ENCODE measurements at regions not wholly inside any gene's neighbourhood (a gene's known extent, or its start where the extent isn't known, plus 50 kb on each side); places are given as distances from the start of the nearest gene placed in this dataset.

GRCh38 chr17:33473061-33473460 is 180.0 kb upstream of the ASIC2 start:
- in situ Hi-C loops (cut with HindIII; ENCODE audit: low sequenced_read_pairs), result no loop called here

GRCh38 chr17:33474789-33475188 is 181.7 kb upstream of the ASIC2 start:
- in situ Hi-C loops (cut with HindIII; ENCODE audit: low sequenced_read_pairs), result no loop called here

GRCh38 chr17:33475594-33475993 is 182.5 kb upstream of the ASIC2 start:
- in situ Hi-C loops (cut with HindIII; ENCODE audit: low sequenced_read_pairs), result no loop called here

- in situ Hi-C loops (cut with HindIII; ENCODE audit: low sequenced_read_pairs), result no loop called here
These were observed 188.6 kb upstream of the ASIC2 start for GRCh38 chr17:33481652-33482051.

GRCh38 chr17:33482636-33483035 is 189.5 kb upstream of the ASIC2 start:
- in situ Hi-C loops (cut with HindIII; ENCODE audit: low sequenced_read_pairs), result no loop called here

GRCh38 chr17:33484559-33484958 is 191.5 kb upstream of the ASIC2 start:
- in situ Hi-C loops (cut with HindIII; ENCODE audit: low sequenced_read_pairs), result no loop called here

- in situ Hi-C loops (cut with HindIII; ENCODE audit: low sequenced_read_pairs), result no loop called here
These were observed 193.2 kb upstream of the ASIC2 start for GRCh38 chr17:33486135-33486885.

GRCh38 chr17:33487187-33487879 is 194.2 kb upstream of the ASIC2 start:
- in situ Hi-C loops (cut with HindIII; ENCODE audit: low sequenced_read_pairs), result no loop called here

- in situ Hi-C loops (cut with HindIII; ENCODE audit: low sequenced_read_pairs), result no loop called here
These were observed 198.9 kb upstream of the ASIC2 start for GRCh38 chr17:33491871-33492481.

- in situ Hi-C loops (cut with HindIII; ENCODE audit: low sequenced_read_pairs), result no loop called here
These were observed 199.7 kb upstream of the ASIC2 start for GRCh38 chr17:33492731-33493265.

GRCh38 chr17:33493566-33493965 is 200.5 kb upstream of the ASIC2 start:
- in situ Hi-C loops (cut with HindIII; ENCODE audit: low sequenced_read_pairs), result no loop called here

- in situ Hi-C loops (cut with HindIII; ENCODE audit: low sequenced_read_pairs), result no loop called here
These were observed 201.1 kb upstream of the ASIC2 start for GRCh38 chr17:33494151-33494550.

GRCh38 chr17:33497623-33498022 is 204.5 kb upstream of the ASIC2 start:
- in situ Hi-C loops (cut with HindIII; ENCODE audit: low sequenced_read_pairs), result no loop called here

- in situ Hi-C loops (cut with HindIII; ENCODE audit: low sequenced_read_pairs), result no loop called here
These were observed 205.0 kb upstream of the ASIC2 start for GRCh38 chr17:33498069-33498468.

GRCh38 chr17:33499040-33499439 is 205.9 kb upstream of the ASIC2 start:
- in situ Hi-C loops (cut with HindIII; ENCODE audit: low sequenced_read_pairs), result no loop called here

- in situ Hi-C loops (cut with HindIII; ENCODE audit: low sequenced_read_pairs), result loop anchor here (25.0 kb wide), 1 partner anchor 188 kb away; no protein-coding TSS in a partner anchor
These were observed 207.1 kb upstream of the ASIC2 start for GRCh38 chr17:33500151-33500550.

- in situ Hi-C loops (cut with HindIII; ENCODE audit: low sequenced_read_pairs), result loop anchor here (25.0 kb wide), 1 partner anchor 189 kb away; no protein-coding TSS in a partner anchor
These were observed 208.1 kb upstream of the ASIC2 start for GRCh38 chr17:33501185-33501584.

- in situ Hi-C loops (cut with HindIII; ENCODE audit: low sequenced_read_pairs), result loop anchor here (25.0 kb wide), 1 partner anchor 192 kb away; no protein-coding TSS in a partner anchor
These were observed 211.5 kb upstream of the ASIC2 start for GRCh38 chr17:33504571-33504970.

GRCh38 chr17:33506889-33507650 is 214.0 kb upstream of the ASIC2 start:
- in situ Hi-C loops (cut with HindIII; ENCODE audit: low sequenced_read_pairs), result loop anchor here (25.0 kb wide), 1 partner anchor 195 kb away; no protein-coding TSS in a partner anchor

- in situ Hi-C loops (cut with HindIII; ENCODE audit: low sequenced_read_pairs), result loop anchor here (25.0 kb wide), 1 partner anchor 196 kb away; no protein-coding TSS in a partner anchor
These were observed 215.1 kb upstream of the ASIC2 start for GRCh38 chr17:33508215-33508614.

- in situ Hi-C loops (cut with HindIII; ENCODE audit: low sequenced_read_pairs), result loop anchor here (25.0 kb wide), 1 partner anchor 197 kb away; no protein-coding TSS in a partner anchor
These were observed 216.2 kb upstream of the ASIC2 start for GRCh38 chr17:33509331-33509730.

All from DLD1 (cell line).